Stimulated activated CD8-positive, alpha-beta memory T cell treated with anti-CD3 and anti-CD28 coated beads, Interleukin-15, amount 100 ng/mL, for 24 hours (primary cell): ENCODE measurements at regions not wholly inside any gene's neighbourhood (a gene's known extent, or its start where the extent isn't known, plus 50 kb on each side); places are given as distances from the start of the nearest gene placed in this dataset.

Source experiments
- DNase-seq: peaks from one replicate; pipeline ENCODE4 v3.0.0-alpha.2; 2020; ENCODE audit warnings: low read depth

- no peak for DNase-seq
Measured at GRCh38 chr10:78798976-78799730, 269.6 kb upstream of the ZMIZ1 start.

GRCh38 chr10:78800006-78800405 lies 268.8 kb upstream of the ZMIZ1 start:
- no peak for DNase-seq

- DNase-seq: no peak
Measured at GRCh38 chr10:78800535-78801320, 268.0 kb upstream of the ZMIZ1 start.

GRCh38 chr10:78802431-78802830 lies 266.3 kb upstream of the ZMIZ1 start:
- DNase-seq: no peak

- DNase-seq: no peak
Measured at GRCh38 chr10:78802866-78803265, 265.9 kb upstream of the ZMIZ1 start.

- no peak for DNase-seq
Measured at GRCh38 chr10:78803710-78804109, 265.1 kb upstream of the ZMIZ1 start.

- no peak for DNase-seq
Measured at GRCh38 chr10:78804411-78805032, 264.2 kb upstream of the ZMIZ1 start.

GRCh38 chr10:78805176-78805575 lies 263.6 kb upstream of the ZMIZ1 start:
- DNase-seq: no peak

- no peak for DNase-seq
Measured at GRCh38 chr10:78806681-78807221, 262.0 kb upstream of the ZMIZ1 start.

GRCh38 chr10:78807504-78808203 lies 261.1 kb upstream of the ZMIZ1 start:
- DNase-seq: no peak

- DNase-seq: no peak
Measured at GRCh38 chr10:78808286-78808685, 260.5 kb upstream of the ZMIZ1 start.

- no peak for DNase-seq
Measured at GRCh38 chr10:78808736-78809367, 259.9 kb upstream of the ZMIZ1 start.

- no peak for DNase-seq
Measured at GRCh38 chr10:78811174-78811573, 257.6 kb upstream of the ZMIZ1 start.

- no peak for DNase-seq
Measured at GRCh38 chr10:78812571-78813318, 256.0 kb upstream of the ZMIZ1 start.

- DNase-seq: no peak
Measured at GRCh38 chr10:78813526-78813925, 255.2 kb upstream of the ZMIZ1 start.

- no peak for DNase-seq
Measured at GRCh38 chr10:78813998-78814399, 254.8 kb upstream of the ZMIZ1 start.

- no peak for DNase-seq
Measured at GRCh38 chr10:78814407-78814806, 254.4 kb upstream of the ZMIZ1 start.

- no peak for DNase-seq
Measured at GRCh38 chr10:78815702-78816334, 252.9 kb upstream of the ZMIZ1 start.

- DNase-seq: no peak
Measured at GRCh38 chr10:78817361-78817760, 251.4 kb upstream of the ZMIZ1 start.

GRCh38 chr10:78817804-78818203 lies 251.0 kb upstream of the ZMIZ1 start:
- no peak for DNase-seq
